ENCODE measurements at regions not wholly inside any gene's neighbourhood (a gene's known extent, or its start where the extent isn't known, plus 50 kb on each side); places are given as distances from the start of the nearest gene placed in this dataset.

DNA sequence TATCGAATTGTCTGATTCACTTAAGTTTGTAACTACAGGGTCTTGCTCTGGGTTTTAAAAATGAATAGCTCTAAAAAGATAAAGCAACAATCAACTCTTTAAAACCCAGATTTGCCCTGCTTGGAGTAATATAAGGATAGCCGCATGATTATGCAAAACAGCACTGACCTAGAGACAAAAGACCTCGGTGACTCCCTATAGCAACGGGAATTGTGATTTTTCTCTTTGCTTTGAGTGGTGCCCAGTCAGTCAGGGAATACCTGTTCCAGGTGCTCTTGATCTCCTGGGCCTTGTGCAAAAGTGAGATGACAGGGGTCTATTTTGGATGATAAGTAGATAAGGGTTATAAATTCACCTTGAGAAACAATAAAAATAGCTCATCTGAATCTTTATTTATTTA is 336.3 kb upstream of the NOX3 start:
- TF ChIP-seq, protein P1, sequence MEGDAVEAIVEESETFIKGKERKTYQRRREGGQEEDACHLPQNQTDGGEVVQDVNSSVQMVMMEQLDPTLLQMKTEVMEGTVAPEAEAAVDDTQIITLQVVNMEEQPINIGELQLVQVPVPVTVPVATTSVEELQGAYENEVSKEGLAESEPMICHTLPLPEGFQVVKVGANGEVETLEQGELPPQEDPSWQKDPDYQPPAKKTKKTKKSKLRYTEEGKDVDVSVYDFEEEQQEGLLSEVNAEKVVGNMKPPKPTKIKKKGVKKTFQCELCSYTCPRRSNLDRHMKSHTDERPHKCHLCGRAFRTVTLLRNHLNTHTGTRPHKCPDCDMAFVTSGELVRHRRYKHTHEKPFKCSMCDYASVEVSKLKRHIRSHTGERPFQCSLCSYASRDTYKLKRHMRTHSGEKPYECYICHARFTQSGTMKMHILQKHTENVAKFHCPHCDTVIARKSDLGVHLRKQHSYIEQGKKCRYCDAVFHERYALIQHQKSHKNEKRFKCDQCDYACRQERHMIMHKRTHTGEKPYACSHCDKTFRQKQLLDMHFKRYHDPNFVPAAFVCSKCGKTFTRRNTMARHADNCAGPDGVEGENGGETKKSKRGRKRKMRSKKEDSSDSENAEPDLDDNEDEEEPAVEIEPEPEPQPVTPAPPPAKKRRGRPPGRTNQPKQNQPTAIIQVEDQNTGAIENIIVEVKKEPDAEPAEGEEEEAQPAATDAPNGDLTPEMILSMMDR (IDR thresholded peaks at IDR 0.05; ENCODE audit: low read depth, low read length), result no peak
- no peak for TF ChIP-seq POLR2A (IDR thresholded peaks at IDR 0.05; ENCODE audit: extremely low read depth, insufficient read length)
- TF ChIP-seq, protein P2, sequence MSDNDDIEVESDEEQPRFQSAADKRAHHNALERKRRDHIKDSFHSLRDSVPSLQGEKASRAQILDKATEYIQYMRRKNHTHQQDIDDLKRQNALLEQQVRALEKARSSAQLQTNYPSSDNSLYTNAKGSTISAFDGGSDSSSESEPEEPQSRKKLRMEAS (IDR thresholded peaks at IDR 0.05; ENCODE audit: low read depth, low read length), result no peak
